NCI-H2196 treated with DMSO at 0.1 percent for 48 hours (cell line): ENCODE measurements at regions not wholly inside any gene's neighbourhood (a gene's known extent, or its start where the extent isn't known, plus 50 kb on each side); places are given as distances from the start of the nearest gene placed in this dataset.
"Not testable (repeated sequence)": the region's sequence is repeated elsewhere in the genome, so short reads cannot be mapped to it uniquely, and the experiment has no call there.

Source experiments
- DNase-seq: peaks from one replicate; lab custom pipeline; 2025; ENCODE audit not compliant: unreplicated experiment; lab: John Stamatoyannopoulos, UW

DNA sequence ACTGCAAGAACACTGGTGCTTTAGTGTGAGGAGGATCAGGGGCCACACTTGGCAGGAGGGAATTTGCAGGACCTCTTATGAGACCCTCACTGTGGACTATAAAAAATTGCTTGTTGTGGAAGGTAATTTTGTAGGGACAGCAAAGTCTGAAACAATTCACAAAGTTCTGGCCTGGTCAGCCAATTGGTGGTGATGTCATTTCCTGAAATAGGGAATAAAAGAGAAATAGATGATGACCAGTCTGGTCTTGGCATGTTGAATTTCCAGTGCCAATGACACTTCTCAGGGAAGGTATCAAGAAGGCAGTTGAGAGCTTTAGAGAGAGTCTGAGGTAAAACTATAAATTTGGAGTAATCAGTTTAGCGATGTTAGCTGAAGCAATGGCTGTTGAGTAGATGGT is 129.3 kb upstream of the LMNTD1 start:
- no peak for DNase-seq

DNA sequence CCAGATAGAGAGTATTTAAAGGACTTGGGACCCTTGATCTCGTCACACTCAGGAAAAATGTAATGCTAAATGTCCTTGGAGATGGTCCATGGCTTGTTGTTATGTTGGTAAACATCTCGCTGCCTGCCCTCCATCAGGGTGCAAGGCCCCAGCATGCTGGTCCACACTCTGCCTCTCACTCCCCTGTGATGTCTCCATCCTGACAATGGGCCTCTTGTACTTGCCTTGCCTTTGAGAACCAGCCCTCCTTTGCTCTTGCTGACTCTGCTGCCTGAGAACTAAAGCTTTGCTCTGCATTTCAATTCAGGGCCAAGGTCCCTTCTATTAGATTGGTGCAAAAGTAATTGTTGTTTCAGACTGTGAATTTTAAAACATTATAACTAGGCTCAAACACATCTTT is 131.0 kb upstream of the LMNTD1 start:
- no peak for DNase-seq

DNA sequence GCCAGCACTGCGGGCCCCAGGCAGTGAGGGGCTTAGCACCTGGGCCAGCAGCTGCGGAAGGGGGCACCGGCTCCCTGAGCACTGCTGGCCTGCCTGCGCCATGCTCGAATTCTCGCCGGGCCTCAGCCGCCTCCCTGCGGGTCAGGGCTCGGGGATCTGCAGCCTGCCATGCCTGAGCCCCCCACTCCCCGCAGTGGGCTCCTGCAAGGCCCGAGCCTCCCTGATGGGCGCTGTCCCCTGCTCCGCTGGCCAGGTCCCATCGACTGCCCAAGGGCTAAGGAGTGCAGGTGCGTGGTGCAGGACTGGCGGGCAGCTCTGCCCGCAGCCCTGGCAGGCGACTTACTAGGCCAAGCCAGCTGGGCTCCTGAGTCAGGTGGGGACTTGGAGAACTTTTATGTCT is 133.3 kb upstream of the LMNTD1 start:
- DNase-seq, result no peak

DNA sequence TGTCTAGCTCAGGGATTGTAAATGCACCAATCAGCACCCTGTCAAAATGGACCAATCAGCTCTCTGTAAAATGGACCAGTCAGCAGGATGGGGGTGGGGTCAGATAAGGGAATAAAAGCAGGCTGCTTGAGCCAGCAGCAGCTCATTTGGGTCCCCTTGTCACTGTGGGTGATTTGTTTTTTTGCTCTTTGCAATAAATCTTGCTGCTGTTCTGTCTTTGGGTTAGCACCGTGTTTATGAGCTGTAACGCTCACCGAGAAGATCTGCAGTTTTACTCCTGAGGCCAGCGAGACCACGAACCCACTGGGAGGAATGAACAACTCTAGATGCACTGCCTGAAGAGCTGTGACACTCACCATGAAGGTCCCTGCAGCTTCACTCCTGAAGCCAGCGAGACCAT is 134.1 kb upstream of the LMNTD1 start:
- no peak for DNase-seq

DNA sequence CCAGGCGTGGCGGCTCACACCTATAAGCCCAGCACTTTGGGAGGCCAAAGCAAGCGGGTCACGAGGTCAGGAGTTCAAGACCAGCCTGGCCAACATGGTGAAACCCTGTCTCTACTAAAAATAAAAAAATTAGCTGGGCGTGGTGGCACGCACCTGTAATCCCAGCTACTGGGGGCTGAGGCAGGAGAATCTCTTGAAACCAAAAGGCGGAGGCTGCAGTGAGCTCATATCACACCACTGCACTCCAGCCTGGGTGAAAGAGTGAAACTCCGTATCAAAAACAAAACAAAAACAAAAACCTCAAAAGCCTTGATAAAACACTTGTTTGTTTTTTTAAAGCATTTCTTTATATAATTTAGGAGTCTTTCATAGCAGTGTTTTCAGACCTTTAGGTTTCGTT is 135.8 kb upstream of the LMNTD1 start:
- not testable (repeated sequence) for DNase-seq

DNA sequence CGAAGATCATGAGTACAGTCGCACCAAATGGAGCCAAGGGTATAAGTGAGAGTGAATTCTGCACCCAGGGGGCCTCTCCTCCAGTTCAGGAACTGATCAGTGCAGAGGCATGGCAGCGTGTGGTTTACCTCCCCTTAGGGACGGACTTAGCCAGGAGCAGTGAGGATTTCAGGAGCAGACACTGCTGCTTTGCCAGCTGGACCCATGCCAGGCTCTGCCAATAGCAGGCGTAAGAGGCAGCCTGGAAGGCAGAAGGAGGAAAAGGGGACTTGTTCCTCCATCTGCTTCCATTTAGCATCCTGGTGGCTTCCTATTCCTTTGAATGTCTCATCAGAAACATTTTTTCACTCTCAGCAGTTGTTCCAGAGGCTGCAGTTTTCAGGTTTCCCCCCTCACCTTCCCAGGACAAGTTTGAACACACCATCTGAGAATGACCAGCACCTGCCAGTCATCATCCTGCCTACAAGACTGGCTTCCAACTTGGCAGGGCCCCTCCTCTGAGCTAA is 137.0 kb upstream of the LMNTD1 start:
- DNase-seq, result peak; percentile 8

DNA sequence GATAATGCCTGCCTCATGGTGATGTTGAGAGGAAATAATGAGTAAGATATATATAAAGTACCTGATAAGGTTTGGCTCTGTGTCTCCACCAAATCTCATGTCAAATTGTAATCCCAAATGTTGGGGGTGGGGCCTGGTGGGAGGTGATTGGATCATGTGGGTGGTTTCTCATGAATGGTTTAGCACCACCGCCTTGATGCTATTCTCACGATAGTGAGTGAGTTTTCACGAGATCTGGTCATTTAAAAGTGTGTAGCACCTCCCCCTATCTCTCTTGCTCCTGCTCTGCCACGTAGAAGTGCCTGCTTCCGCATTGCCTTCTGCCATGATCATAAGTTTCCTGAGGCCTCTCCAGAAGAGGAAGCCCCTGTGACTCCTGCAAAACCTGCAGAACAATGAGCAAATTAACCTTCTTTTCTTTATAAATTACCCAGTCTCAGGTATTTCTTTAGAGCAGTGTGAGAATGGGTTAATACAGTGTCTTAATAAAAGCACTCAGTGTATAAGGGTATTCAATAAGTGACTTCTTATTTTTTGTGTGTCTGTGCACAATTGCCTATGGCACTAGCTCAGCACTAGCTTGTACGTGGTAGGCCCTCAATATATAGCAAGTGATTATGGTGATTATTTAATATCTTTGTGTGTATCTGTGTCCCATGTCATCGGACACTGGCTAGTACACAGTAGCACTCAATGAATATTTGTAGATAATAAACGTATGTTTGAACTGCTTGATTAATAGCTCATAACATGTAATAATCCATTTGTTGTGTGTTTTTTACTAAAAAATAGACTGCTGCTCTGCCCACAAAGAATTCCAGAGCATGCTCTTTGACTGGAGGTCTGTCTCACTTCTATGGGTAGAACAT is 138.1 kb upstream of the LMNTD1 start:
- no peak for DNase-seq

DNA sequence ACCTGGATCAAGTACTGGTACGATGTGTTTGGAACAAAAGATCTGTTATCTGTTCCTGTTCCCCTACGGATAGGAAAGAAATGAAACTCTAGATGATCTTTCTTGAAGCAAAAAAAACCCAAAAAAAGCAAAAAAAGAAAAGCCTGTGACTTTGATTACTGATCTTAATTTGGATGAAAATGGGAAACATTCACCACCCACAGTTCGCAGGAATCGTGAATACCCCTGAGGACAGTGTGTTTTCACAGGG is 138.7 kb upstream of the LMNTD1 start:
- DNase-seq, result no peak

DNA sequence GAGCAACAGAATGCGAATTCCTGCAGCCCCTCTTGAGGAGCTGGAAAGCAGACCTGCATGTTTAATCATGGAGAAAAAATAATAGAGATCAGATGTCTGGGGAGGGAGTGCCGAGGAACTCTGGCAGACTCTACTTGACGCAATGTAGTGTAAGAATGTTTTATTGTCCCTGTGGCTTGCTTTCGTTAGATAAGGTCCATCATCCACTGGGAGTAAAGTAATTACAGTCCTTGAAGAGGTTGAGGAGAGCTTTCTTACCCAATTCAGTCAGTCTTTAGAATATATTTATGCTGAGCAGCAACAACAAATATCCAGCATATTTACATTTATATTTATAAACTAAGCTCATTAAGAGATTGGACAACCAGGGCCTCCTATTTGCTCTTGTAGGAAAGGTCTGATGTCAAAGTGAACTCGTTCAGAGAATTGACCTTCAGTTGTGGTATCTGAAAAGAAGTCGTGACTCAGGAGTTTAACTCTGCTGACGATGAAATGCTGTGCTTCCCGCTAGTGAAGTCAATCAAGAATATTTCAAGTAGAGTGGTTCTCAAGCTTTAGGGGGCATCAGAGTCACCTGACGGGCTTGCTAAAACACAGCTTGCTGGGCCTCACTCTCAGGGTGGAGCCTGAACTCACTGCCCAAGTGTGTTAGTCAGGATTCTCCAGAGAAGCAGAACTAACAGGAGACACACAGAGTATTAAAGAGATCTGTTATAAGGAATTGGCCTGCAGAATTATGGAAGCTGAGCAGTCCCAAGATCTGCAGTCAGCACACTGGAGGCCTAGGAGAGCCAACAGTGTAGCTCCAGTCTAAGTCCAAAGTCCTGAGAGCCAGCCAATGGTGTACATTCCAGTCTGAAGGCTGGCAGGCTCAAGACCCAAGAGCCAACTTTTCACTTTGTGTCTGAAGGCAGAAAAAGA is 139.3 kb upstream of the LMNTD1 start:
- no peak for DNase-seq

DNA sequence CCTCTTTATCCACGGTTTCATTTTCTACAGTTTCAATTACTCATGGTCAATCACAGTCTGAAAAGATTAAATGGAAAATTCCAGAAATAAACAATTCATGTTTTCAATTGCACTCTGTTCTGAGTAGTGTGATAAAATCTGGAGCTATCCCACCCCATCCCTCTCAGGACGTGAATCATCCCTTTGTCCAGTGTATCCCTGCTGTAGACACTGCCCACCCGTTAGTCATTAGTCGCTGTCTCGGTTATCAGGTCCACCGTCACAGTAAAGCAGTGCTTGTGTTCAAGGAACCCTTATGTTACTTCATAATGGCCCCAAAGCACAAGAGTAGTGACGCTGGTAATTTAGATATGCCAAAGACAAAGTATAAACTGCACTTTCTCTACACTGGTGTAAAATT is 141.0 kb upstream of the LMNTD1 start:
- DNase-seq, result no peak

DNA sequence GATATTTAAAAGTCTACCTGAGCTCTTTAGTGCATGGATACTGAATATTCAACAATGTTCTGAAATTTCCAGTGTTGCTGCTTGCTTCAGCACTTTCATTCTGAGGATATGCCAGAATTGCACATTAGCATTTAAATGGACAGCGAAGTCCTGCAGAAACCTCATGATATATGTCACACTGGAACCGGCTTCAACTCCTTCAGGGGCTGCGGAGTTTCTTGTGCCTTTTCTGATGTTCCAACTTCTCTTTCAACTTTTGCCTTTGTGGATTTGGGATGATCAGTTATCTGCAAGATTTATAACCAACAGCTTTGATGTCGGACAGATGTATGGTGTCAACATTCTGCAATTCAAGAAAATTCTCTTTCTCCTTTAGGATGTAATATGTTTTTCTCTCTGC is 142.5 kb upstream of the LMNTD1 start:
- no peak for DNase-seq

DNA sequence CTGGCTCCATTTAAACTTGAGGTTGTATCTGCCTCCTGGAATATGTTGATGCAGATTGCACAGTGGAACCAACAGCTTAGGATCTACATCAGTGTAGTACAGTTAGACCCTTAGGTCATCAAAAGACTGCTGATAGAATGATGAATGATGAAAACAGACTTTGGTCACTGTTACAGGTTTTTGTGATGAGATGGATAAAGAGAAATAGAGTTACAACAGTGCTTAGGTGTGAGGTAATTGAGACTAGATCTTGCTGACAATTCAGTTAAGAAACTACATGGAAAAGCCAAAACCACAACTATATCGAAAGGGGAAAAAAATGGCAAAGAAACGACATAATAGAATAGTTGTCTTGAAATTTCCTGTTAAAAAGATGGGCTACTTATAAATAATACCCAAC is 145.7 kb upstream of the LMNTD1 start:
- DNase-seq, result no peak

DNA sequence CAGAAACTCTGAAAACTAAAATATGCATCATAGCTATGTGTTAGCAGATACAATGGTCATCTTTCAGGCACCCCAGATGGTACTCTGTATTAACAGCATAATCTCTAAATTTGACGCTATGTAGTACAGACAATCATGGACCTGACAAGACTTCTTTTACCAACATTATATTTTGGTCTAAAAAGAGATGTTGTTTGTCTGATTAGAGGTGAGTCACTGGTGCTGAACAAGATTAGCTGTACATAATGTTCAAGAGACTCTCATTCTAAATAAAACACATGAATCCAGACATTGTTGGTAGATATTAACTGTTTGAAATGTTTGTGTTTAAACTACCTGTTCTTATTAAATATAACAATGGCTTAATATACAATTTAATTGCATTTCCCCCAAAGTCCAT is 146.4 kb upstream of the LMNTD1 start:
- no peak for DNase-seq

DNA sequence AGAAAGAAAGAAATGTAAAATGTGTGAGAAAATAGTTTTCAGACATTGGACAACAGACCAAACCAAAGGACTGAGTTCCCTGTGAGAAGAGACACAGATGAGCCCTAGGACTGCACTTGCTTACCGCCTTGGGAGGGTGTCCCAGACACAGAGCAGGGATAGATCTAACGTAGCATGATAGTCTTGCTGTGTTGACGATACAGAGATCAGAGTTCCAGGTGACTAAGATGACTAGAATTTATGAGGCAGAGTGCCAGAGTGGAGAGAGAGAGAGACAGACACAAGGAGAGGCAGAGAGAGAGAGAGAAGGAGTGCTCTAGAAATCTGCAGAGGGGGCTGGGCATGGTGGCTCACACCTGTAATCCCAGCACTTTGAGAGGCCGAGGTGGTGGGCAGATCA is 148.2 kb upstream of the LMNTD1 start:
- no peak for DNase-seq

DNA sequence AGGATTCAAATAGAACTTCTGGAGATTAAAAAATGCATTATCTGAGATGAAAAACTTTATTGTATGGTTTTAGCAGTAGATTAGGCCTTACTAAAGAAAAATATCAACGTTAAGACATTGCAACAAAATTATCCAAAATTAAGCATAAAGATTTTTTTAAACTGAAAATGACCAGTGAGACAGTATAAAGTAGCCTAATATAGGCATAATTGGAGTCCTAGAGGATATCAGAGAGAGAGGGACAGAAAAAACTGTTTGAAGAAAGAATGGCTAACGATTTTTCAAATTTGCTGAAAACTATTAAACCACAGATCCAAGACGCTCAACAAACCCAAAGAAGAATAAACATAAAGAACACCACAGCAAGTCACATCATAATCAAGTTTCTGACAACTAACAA is 149.5 kb upstream of the LMNTD1 start:
- no peak for DNase-seq

DNA sequence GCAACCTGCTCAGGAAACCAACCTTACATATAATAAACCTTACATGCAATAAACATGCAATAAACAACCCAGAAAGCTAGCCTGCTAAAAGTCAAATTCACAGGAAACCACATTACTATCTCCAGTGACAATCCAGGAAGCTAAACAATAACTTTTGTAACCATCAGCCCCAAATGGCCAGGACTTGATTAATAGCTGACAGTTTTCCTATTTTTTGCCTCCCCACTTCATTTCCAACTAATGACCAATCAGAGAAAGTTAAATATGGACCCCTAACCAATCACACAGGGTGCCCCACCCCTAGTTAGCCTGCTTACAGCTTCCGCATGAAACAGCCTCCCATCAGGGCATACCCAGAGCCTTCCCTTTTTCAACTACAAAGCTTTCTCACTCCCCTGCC is 152.2 kb upstream of the LMNTD1 start:
- no peak for DNase-seq

DNA sequence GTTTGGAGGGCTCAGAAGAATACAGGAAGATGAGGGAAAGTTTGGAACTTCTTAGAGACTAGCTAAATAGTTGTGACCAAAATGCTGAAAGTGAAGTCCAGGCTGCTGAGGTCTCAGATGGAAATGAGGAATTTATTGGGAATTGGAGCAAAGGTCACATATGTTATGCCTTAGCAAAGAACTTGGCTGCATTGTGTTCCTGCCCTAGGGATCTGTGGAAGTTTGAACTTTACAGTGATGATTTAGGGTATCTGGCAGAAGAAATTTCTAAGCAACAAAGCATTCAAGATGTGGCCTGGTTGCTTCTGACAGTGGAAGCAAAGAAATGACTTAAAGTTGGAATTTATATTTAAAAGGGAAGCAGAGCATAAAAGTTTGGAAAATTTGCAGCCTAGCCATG is 153.6 kb upstream of the LMNTD1 start:
- DNase-seq, result not testable (repeated sequence)

DNA sequence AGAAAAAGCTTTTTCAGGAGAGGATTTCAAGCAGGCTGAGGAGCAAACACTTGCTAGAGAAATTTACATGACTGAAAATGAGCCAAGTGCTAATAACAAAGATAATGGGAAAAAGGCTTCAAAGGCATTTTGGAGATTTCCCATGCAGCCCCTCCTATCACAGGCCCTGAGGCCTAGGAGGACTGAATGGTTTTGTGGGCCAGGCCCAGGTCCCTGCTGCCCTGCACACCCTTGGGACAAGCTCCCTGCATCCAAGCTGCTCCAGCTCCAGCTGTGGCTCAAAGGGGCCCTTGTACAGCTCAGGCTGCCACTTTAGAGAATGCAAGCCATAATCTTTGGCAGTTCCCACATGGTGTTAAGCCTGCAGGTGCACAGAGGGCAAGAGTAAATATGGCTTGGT is 154.0 kb upstream of the LMNTD1 start:
- DNase-seq, result no peak

DNA sequence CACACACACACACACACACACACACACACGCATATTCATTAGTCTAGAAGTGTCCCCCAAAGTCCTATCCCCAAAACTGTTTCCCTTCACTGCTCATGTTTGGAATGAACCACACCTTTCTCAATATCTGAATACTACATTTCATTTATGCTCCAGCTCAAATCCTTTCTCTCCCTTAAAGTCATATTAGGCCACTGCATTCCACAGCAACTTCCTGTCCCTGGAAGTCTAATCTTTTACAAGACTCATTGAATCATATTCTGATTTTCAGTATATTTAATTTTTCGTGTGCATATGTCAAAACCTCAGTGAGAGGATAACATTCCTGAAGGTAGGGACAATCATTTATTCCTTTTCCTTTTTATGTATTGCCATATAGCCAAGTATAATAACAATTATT is 155.6 kb upstream of the LMNTD1 start:
- no peak for DNase-seq

DNA sequence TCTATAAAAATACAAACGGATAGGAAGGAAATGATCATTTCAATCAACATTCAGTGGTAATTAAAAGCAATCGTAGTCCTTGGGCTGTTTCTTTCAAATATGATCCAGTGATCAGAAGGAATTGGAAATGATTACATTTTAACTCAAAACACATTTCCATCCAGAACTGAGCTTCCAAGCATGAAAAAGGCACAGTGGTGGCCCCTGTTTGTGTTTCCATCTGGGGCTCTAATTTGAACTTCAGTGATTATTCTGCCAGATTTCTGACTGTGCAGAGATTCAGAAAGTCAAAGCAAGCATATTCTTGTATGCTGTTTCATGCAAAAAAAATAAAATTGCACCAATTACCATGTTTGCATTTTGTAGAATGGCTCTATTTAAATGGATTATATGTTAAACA is 157.0 kb upstream of the LMNTD1 start:
- DNase-seq, result no peak

DNA sequence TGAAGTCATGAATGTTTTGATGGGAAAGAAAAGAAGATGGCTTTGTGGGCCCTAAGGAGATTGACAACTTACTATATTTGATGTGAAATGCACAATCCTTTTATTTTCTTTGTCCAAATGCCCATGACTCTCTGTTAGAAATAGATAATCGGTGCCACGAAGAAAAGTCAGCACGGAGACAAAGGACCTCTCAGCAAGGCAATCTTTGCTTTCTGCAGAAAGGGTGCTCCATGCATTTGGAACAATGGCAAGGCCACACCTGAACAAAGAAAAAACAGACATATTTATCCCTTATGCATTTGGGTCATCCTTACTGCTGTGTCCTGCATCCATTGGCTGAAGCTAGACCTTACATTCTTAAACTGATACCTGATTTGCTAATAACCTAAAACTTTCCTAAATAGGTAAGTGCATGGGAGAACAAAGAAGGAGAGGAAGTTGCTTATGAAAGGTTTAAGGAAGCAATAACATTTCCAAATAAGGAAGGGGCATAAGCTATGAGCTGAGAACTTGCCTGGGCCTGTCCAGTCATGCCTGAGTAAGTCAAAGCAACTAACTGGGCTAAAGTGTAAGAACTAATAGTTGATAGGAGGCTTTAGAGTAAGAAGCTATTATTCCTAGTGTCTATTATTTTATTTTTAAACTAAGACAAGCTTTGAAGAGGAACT is 158.0 kb upstream of the LMNTD1 start:
- DNase-seq, result not testable (repeated sequence)

DNA sequence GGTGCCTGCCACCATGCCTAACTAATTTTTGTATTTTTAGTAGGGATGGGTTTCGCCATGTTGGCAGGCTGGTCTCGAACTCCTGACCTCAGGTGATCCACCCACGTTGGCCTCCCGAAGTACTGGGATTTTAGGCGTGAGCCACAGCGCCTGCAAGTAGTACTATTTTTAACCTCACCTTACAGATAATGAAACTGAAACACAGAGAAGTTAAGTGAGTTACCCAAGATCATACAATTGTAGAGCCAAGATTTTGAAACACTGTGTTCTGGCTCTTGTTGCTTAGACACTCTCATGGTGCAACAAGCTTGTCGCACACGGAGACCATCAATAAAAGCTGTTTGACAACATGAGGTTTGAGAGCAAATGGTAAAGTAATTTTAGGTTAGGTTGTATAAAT is 159.1 kb upstream of the LMNTD1 start:
- no peak for DNase-seq
